Uterus (tissue), 3 donors: ENCODE measurements at regions not wholly inside any gene's neighbourhood (a gene's known extent, or its start where the extent isn't known, plus 50 kb on each side); places are given as distances from the start of the nearest gene placed in this dataset.
A peak's percentile ranks its signal among the peaks of the same experiment; 100 is the strongest.

Experiments used
- DNase-seq, 2 donors: peaks; one replicate each; pipeline ENCODE4 v3.0.0-alpha.2; 2019 to 2020
- H3K27ac ChIP-seq, 2 donors: fragments of 200-600 bp; sonication (generic); 1 replicate in 1 of 2; 2 replicates in 1 of 2; pipeline ENCODE4 v1.5.1; 2016 to 2018
- H3K27me3 ChIP-seq, 2 donors: fragments of 200-600 bp; sonication (generic); one replicate each; pipeline ENCODE4 v1.5.1; 2018 to 2019; ENCODE audit warnings: control low read depth in 1 of 2
- H3K36me3 ChIP-seq, 2 donors: fragments of 200-600 bp; sonication (generic); one replicate each; pipeline ENCODE4 v1.5.1; 2019; ENCODE audit warnings: control low read depth in 1 of 2
- H3K4me1 ChIP-seq, 2 donors: fragments of 200-600 bp; sonication (generic); one replicate each; pipeline ENCODE4 v1.5.1; 2018 to 2019; ENCODE audit warnings: control low read depth in 1 of 2
- H3K4me3 ChIP-seq, 2 donors: fragments of 200-600 bp; sonication (generic); 1 replicate in 1 of 2; 2 replicates in 1 of 2; pipeline ENCODE4 v1.5.1; 2018 to 2019; ENCODE audit warnings: mild to moderate bottlenecking in 1 of 2
- H3K9me3 ChIP-seq, 2 donors: fragments of 200-600 bp; sonication (generic); one replicate each; pipeline ENCODE4 v1.5.1; 2019; ENCODE audit warnings: control low read depth in 1 of 2
- POLR2A ChIP-seq, 2 donors: fragments of 450-650 bp; IDR thresholded peaks; one replicate each; pipeline ENCODE4 v1.6.1; 2016; ENCODE audit warnings: antibody characterized with exemption in 2 of 2, mild to moderate bottlenecking in 1 of 2, moderate library complexity in 1 of 2
- intact Hi-C: fragments of 100-400 bp; cut with DNase I; formaldehyde crosslinking; loops from one replicate; pipeline ENCODE4 v1.15.1; 2023; ENCODE audit warnings: low total_unique reads
- TF ChIP-seq, protein P1 (sequence below), 4 experiments: fragments of 200-600 bp in 2 of 4; fragments of 450-650 bp in 2 of 4; sonication (generic) in 2 of 4; IDR thresholded peaks; one replicate each; pipeline ENCODE4 v1.5.1; 2016 to 2019; ENCODE audit warnings: antibody characterized with exemption in 4 of 4, mild to moderate bottlenecking in 2 of 4, moderate library complexity in 1 of 4
- donor health status: DM: yes; HTN: yes; CAD: no.

- Histone ChIP-seq H3K27me3 (no peaks in the 10 kb centered on the region), H3K36me3 (no peaks in the 10 kb centered on the region), H3K4me1 (no peaks in the 10 kb centered on the region), H3K27ac (no peak overlapping the region), H3K4me3 (no peak overlapping the region), H3K9me3 (no peaks in the 10 kb centered on the region)
- DNase-seq, result no peak
- intact Hi-C loops, result no loop called here
- no peak for TF ChIP-seq POLR2A (IDR thresholded peaks at IDR 0.05)
- TF ChIP-seq, protein P1, sequence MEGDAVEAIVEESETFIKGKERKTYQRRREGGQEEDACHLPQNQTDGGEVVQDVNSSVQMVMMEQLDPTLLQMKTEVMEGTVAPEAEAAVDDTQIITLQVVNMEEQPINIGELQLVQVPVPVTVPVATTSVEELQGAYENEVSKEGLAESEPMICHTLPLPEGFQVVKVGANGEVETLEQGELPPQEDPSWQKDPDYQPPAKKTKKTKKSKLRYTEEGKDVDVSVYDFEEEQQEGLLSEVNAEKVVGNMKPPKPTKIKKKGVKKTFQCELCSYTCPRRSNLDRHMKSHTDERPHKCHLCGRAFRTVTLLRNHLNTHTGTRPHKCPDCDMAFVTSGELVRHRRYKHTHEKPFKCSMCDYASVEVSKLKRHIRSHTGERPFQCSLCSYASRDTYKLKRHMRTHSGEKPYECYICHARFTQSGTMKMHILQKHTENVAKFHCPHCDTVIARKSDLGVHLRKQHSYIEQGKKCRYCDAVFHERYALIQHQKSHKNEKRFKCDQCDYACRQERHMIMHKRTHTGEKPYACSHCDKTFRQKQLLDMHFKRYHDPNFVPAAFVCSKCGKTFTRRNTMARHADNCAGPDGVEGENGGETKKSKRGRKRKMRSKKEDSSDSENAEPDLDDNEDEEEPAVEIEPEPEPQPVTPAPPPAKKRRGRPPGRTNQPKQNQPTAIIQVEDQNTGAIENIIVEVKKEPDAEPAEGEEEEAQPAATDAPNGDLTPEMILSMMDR (IDR thresholded peaks at IDR 0.05), result no peak
Measured at GRCh38 chr12:58818546-58818945, 101.8 kb downstream of the LRIG3 start.

- Histone ChIP-seq H3K4me3 (no peak overlapping the region), H3K4me1 (no peaks in the 10 kb centered on the region), H3K9me3 (no peaks in the 10 kb centered on the region), H3K36me3 (no peaks in the 10 kb centered on the region), H3K27me3 (no peaks in the 10 kb centered on the region), H3K27ac (no peak overlapping the region)
- intact Hi-C loops, result no loop called here
- no peak for DNase-seq
- TF ChIP-seq POLR2A (IDR thresholded peaks at IDR 0.05), result no peak
- TF ChIP-seq, protein P1 (IDR thresholded peaks at IDR 0.05), result no peak
Measured at GRCh38 chr12:58819345-58819744, 101.0 kb downstream of the LRIG3 start.

- Histone ChIP-seq H3K36me3 (no peaks in the 10 kb centered on the region), H3K27ac (peak overlapping the region in 1 of 2 donors; percentile 21), H3K4me3 (no peak overlapping the region), H3K27me3 (no peaks in the 10 kb centered on the region), H3K4me1 (no peaks in the 10 kb centered on the region), H3K9me3 (no peaks in the 10 kb centered on the region)
- no peak for DNase-seq
- intact Hi-C loops, result no loop called here
- TF ChIP-seq, protein P1 (IDR thresholded peaks at IDR 0.05), result no peak
- TF ChIP-seq POLR2A (IDR thresholded peaks at IDR 0.05), result no peak
Measured at GRCh38 chr12:58819985-58820384, 100.3 kb downstream of the LRIG3 start.
